Dermis microvascular lymphatic vessel endothelial cell (primary cell): ENCODE measurements at regions not wholly inside any gene's neighbourhood (a gene's known extent, or its start where the extent isn't known, plus 50 kb on each side); places are given as distances from the start of the nearest gene placed in this dataset.
"Not testable (repeated sequence)": the region's sequence is repeated elsewhere in the genome, so short reads cannot be mapped to it uniquely, and the experiment has no call there.

Experiments
- DNase-seq, 2 donors: peaks; one replicate each; pipeline versions ENCODE4 v3.0.0 to v3.0.0-alpha.2; 2010; ENCODE audit warnings: low read depth in 2 of 2

DNA sequence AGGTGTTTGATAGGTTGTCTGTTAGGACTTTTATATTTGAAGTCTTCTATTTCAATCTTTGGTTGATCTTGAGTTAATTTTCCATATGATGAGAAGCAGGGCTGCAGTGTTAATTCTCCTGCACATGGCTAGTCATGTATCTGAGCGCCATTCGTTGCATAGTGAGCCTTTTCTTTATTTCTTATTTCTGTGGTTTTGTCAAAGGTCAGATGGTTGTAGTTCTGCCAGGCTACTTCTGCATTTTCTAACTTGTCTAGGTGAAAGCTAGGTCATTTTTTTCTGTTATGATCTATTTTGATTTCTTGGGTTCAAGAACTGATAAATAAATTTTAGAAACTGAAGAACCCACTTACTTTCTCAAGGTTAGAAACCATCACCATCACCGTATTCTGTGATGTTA lies 56.7 kb downstream of the CCDC74A start:
- no peak for DNase-seq

DNA sequence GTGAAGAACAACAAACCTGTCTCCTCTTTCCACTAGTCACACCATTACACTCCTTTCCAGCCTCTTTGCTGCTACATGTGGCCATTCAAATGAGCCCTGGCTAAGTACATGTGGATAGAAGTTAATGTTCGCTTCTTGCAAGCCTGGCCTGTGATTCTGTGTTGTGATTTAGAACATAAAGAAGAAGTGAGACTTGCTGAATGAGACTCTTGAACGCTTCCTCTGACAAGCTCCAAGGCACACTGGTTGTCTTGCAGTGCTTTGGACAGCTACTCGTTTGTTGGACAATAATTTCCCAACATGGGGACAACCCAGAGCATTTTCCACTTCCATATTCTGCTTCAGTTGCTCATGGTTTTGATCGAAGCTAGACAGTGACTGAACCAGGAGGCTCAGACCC lies 57.3 kb downstream of the CCDC74A start:
- no peak for DNase-seq

DNA sequence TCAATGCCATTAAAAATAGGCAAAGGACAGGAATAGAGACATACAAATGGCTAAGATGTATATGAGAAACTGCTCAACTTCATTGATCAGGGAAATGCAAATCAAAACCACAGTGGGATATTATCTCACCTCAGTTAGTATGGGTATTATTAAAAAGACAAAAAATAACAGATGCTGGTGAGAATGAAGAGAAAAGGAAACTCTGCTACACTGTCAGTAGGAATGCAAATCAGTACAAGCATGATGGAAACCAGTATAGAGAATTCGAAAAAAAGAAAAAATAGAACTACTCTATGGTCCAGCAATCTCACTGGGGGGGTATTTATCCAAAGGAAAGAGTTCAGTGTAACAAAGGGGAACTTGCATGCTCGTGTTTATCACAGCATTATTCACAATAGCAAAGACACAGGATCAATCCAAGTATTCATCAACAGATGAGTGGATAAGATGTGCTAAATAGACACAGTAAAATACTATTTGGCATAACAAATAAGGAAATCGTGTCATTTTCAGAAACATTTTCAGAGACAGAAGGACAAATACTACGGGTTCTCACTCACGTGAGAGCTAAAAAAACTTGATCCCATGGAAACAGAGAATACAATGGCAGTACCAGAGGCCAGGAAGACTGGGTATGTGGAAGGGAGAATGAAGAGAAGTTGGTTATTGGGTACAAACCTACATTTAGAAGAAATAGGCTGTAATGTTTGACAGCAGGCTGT lies 60.6 kb downstream of the CCDC74A start:
- no peak for DNase-seq

DNA sequence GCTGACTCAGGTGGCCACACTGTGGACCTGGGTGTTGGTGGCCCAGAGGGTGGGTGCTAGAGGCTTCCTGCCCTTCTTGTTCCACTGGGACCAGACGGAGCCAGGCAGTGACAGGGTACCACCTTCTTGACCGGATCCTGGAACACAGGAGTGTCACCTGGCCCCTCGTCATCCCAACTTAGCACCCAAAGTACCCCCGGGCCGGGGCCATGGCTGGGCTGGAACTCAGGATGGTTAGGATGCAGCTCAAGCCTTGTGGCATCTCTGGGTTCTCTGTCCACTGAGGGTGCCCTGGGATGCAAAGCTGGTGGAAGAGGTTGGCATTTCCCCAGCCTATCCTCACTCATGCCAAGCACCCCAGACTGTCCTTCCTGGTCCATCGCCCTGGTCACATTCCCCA lies 61.4 kb downstream of the CCDC74A start:
- not testable (repeated sequence) for DNase-seq

DNA sequence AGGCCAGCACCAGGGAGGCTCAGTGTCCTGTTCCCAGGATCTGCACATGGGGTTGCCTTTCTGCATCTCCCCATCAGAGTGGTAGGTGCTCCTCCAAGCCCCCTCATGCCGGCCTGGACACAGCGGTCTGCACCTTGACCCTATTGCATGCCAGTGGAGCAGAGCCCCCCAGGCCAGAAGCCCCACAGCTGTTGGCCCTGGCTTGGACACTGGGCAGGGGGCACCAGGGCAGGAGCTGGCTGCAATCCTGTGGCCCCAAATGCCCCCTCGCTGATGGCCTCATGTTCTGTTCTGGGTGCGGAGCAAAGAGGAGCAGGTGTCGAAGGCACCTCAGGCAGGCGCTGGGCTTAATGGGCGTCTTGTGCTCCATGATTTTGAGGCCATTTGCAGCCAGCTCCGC lies 62.7 kb downstream of the CCDC74A start:
- DNase-seq, result no peak

DNA sequence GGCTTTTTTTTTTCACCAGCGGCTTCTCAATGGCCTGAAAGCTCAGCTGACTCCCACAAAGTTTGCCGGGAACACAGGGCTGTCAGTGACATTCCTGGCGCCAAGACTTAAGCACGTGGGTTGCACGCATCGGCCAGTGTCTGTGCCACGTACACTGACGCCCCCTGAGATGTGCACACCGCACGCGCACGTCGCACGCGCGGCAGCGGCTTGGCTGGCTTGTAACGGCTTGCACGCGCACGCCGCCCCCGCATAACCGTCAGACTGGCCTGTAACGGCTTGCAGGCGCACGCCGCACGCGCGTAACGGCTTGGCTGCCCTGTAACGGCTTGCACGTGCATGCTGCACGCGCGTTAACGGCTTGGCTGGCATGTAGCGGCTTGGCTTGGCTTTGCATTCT lies 63.2 kb downstream of the CCDC74A start:
- no peak for DNase-seq

DNA sequence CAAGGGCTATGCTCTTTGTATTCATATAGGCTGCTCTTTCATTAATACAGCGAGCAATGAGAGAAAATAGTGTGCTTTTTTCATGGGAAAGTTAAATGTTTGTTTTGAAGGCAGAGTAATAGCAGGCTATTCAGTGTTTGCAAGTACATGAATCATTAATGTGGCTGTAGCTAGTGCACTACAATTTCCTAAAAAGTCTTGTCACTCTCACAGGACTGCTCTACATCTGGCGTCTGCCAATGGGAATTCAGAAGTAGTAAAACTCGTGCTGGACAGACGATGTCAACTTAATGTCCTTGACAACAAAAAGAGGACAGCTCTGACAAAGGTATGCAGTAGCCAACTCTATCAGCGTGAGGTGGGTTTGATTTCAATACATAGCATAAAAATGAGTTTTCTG lies 68.9 kb downstream of the CCDC74A start:
- DNase-seq, result peak; percentile 79 to 85

DNA sequence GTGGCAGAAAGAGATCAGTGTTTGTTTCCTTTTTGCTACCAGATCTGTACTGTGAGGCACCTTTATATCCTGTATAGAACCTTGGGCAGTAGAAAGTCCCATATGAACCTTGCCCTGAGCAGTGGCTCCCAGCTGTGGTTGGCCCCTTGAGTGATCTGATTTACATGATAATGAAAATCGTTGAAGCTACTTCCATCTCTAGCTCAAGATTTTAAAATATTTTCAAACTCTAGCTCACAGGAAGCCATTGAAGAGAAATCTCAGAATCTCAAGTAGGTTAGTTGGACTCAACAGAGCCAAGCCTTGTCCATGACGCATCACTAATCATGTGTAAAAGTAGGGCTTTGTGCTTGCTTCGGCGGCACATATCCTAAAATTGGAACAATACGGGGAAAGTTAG lies 74.8 kb downstream of the CCDC74A start:
- DNase-seq, result not testable (repeated sequence)

DNA sequence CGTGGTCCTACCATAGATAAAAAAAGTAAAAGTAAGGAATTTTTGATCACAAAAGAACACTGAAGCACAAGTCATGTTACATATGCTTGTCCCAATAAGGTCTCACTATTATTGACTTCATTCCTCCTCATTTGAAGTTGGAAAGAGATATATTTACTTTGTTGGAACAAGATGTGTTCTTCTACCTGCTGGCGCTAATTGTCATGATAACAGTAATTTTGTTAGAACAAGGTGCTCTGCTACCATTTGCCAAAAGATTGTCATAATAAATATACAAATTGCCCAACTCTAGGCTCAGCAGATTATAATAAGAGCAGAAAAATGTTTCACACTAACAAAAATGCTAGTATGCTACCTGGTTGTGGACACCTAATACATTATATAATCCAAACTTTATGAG lies 77.0 kb downstream of the CCDC74A start:
- not testable (repeated sequence) for DNase-seq

DNA sequence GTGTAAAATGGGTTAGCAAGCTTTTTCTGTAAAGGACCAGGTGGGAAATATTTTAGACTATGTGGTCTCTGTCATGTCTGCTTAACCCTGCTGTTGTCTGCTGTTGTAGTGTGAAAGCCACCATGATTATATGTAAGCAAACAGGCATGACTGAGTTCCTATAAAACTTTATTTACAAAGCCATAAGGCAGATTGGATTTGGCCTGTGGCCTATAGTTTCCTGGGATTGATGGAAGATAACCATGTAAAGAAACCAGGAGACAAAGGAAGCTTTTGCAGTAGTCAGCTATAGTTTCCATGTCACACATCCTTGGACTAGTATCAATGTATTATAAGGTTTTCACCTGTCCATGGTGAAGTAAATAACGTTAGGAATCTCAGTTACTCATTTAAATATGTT lies 78.7 kb downstream of the CCDC74A start:
- DNase-seq, result not testable (repeated sequence)

DNA sequence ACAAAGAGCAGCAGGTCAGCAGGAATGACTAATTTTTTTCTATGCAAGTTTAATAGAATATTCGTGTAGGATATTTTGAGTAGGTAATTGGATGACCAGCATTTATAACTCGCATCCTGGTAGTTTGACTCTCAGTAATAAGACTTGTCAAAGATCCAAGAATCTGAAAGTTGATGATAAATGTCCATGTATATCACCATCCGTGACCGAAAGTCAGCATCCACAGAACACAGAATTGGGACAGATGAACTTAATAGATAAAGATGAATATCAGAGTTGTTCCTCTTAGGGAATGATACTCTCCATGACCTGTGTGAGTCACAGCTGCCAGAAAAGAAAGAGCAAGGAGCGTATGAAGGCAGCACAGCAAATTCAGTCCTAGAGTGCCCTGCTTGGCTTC lies 79.4 kb downstream of the CCDC74A start:
- DNase-seq, result peak in 1 of 2 donors; percentile 12

DNA sequence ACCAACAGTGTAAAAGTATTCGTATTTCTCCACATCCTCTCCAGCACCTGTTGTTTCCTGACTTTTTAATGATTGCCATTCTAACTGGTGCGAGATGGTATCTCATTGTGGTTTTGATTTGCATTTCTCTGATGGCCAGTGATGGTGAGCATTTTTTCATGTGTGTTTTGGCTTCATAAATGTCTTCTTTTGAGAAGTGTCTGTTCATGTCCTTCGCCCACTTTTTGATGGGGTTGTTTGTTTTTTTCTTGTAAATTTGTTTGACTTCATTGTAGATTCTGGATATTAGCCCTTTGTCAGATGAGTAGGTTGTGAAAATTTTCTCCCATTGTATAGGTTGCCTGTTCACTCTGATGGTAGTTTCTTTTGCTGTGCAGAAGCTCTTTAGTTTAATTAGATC lies 86.9 kb downstream of the CCDC74A start:
- DNase-seq, result not testable (repeated sequence)

DNA sequence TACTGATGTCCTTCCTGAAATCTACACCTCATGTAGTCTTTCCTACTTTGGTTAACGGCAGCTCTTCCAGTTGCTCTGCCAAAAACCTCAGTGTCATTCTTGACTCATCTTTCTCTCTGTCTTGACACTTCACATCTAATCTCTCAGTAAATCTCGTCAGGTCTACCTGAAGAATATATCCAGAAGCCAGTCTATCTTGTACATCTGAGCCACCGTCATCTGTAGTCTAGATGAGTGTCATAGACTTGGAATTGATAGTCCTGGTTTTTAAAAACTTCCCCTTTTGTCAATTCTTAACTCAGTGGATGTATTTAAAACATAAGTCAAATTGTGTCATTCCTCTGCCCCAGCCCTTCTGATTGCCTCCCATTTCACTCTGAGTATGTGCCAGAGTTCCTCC lies 90.6 kb downstream of the CCDC74A start:
- not testable (repeated sequence) for DNase-seq

DNA sequence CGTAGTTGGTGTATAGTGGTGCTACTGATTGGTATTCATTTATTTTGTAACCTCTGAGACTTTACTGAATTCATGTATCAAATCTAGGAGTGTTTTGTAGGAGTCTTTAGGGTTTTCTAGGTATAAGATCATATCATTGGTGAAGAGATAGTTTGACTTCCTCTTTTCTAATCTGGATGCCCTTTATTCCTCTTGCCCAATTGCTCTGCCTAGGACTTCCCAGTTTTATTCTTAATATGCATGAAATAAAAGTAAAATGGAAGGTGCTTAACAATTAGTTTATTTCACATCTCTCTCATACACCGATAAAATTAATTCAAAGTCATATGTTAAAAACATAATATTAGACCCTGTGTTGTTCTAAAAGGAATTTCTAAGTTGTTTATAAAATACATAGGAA lies 95.2 kb downstream of the CCDC74A start:
- DNase-seq, result not testable (repeated sequence)

DNA sequence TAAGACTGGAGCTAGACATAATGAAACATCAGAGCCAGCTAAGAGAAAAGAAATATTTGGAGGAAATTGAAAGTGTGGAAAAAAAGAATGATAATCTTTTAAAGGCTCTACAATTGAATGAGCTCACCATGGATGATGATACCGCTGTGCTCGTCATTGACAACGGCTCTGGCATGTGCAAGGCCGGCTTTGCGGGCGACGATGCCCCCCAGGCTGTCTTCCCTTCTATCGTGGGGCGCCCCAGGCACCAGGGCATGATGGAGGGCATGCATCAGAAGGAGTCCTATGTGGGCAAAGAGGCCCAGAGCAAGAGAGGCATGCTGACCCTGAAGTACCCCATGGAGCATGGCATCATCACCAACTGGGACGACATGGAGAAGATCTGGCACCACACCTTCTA lies 98.3 kb downstream of the CCDC74A start:
- DNase-seq, result not testable (repeated sequence)

DNA sequence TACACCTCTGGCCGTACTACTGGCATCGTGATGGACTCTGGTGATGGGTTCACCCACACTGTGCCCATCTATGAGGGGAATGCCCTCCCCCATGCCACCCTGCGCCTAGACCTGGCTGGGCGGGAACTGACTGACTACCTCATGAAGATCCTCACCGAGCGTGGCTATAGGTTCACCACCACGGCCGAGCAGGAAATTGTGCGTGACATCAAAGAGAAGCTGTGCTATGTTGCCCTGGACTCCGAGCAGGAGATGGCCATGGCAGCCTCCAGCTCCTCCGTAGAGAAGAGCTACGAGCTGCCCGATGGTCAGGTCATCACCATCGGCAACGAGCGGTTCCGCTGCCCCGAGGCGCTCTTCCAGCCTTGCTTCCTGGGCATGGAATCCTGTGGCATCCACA lies 98.9 kb downstream of the CCDC74A start:
- not testable (repeated sequence) for DNase-seq

DNA sequence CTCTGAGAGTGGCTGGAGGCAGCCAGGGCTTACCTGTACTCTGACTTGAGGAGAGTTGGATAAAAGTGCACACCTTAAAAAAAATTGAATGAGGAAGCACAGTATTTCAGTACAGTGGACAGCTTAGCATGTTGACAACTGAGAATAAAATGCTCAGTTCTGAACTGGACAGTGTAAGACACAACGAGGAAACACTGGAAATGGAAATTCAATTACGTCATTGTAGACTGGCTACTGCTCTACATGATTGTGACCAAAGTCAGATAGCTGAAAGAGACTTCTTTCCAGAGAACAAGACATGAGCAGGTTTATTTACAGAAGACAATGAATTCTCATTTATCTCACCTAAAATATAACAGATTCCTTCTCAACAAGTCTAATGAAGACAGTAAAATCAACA lies 100.1 kb downstream of the CCDC74A start:
- DNase-seq, result not testable (repeated sequence)

DNA sequence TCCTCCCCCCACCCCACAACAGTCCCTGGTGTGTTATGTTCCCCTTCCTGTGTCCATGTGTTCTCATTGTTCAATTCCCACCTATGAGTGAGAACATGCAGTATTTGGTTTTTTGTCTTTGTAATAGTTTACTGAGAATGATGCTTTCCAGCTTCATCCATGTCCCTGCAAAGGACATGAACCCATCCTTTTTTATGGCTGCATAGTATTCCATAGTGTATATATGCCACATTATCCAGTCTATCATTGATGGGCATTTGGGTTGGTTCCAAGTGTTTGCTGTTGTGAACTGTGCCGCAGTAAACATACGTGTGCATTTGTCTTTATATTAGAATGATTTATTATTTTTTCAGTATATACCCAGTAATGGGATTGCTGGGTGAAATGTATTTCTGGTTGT lies 104.0 kb downstream of the CCDC74A start:
- DNase-seq, result not testable (repeated sequence)

DNA sequence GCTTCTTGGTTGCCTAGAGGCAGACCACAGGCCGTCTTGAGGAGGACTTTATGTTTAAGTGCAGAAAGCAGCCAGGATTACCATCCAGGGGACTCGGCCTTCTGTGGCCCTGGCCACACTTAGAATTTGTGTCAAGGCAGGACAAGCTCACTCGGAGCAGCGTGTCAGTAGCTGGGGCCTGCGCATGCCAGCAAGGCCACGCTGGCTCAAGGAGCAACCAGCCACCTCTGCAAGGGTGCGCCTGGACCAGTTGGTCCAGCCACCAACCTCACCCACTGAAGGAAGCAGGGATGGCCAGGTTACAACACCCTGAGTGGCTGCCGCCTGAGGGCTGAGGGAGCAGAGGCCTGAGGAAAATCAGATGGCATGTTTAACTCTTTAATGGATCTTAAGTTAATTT lies 105.7 kb downstream of the CCDC74A start:
- not testable (repeated sequence) for DNase-seq

DNA sequence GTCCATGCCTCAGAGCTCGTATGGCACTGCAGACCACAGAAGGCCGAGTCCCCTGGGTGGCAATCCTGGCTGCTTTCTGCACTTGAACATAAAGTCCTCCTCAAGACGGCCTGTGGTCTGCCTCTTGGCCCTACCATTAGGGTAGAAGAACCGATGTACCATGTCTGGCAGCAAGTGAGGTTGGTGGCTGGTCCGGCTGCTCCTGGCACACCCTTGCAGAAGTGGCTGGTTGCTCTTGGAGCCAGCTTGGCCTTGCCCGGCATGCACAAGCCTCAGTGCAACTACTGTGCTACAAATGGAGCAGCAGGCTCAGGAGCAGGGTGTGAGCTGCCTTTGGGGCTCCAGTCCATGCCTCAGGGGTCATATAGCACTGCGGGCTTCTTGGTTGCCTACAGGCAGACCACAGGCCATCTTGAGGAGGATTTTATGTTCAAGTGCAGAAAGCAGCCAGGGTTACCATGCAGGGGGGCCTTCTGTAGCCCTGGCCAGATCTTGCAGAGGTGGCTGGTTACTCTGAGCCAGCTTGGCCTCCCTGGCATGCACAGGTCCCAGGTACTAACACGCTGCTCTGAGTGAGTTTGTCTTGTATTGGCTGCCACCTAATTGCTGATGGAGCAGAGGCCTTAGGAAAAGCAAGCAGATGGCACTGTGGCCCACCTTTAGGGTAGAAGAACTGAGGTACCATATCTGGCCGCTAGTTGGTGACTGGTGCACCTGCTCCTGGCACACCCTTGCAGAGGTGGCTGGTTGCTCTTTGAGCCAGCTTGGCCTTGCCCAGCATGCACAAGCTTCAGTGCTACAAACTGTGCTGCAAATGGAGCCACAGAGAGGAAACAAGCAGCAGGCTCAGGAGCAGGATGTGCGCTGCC lies 106.4 kb downstream of the CCDC74A start:
- DNase-seq, result not testable (repeated sequence)

DNA sequence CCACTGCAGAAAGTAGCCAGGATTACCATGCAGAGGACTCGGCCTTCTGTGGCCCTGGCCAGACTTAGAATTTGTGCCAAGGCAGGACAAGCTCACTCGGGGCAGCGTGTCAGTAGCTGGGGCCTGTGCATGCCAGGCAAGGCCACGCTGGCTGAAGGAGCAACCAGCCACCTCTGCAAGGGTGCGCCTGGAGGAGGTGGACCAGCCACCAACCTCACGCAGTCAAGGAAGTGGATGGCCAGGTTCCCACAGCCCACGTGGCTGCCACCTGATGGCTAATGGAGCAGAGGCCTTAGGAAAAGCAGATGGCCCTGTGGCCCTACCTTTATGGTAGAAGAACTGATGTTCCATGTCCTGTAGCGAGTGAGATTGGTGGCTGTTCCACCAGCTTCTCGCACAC lies 107.9 kb downstream of the CCDC74A start:
- no peak for DNase-seq

DNA sequence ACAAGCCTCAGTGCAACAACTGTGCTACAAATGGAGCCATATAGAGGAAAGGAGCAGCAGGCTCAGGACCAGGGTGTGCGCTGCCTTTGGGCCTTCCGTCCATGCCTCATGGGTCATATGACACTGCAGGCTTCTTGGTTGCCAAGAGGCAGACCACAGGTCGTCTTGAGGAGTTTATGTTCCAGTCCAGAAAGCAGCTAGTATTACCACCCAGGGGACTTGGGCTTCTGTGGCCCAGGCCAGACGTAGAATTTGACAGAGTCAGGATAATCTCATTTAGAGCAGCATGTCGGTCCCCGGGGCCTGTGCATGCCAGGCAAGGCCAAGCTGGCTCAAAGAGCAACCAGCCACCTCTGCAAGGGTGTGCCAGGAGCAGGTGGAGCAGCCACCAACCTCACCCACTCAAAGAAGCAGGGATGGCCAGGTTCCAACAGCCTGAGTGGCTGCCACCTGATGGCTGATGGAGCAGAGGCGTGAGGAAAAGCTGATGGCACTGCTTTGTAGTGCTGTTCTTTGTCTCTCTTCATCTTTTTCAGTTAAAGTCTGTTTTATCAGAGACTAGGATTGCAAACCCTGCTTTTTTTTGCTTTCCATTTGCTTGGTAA lies 109.1 kb downstream of the CCDC74A start:
- not testable (repeated sequence) for DNase-seq
